Colonic mucosa (tissue), 4 donors: ENCODE measurements at regions not wholly inside any gene's neighbourhood (a gene's known extent, or its start where the extent isn't known, plus 50 kb on each side); places are given as distances from the start of the nearest gene placed in this dataset.

ENCODE experiments used
- DNase-seq: peaks from one replicate; pipeline ENCODE4 v3.0.0-alpha.2; 2020
- H3K27ac ChIP-seq: fragments of 200-600 bp; one replicate; pipeline ENCODE4 v1.8.0; 2021
- H3K27me3 ChIP-seq: fragments of 200-600 bp; one replicate; pipeline ENCODE4 v1.8.0; 2021
- H3K36me3 ChIP-seq: fragments of 200-600 bp; one replicate; pipeline ENCODE4 v1.8.0; 2021
- H3K4me1 ChIP-seq: fragments of 200-600 bp; one replicate; pipeline ENCODE4 v1.8.0; 2021; ENCODE audit warnings: mild to moderate bottlenecking
- H3K4me3 ChIP-seq: fragments of 200-600 bp; one replicate; pipeline ENCODE4 v1.8.0; 2021
- H3K9ac ChIP-seq, 2 donors: one replicate each; pipeline ENCODE4 v1.7.0; 2013; ENCODE audit warnings: control low read depth in 2 of 2, low read depth in 2 of 2, low read length in 2 of 2
- H3K9me3 ChIP-seq: fragments of 200-600 bp; one replicate; pipeline ENCODE4 v1.8.0; 2021
- CTCF ChIP-seq: fragments of 200-600 bp; IDR thresholded peaks from one replicate; pipeline ENCODE4 v1.8.0; 2022; ENCODE audit warnings: antibody characterized with exemption, mild to moderate bottlenecking
- intact Hi-C: fragments of 100-400 bp; cut with DNase I; formaldehyde crosslinking; loops from one replicate; pipeline ENCODE4 v1.14.1; 2022
- donor health status: healthy.
- donor health status: DM: no; HTN: no; CAD: no.
- donor health status: DM: no; HTN: no; CAD: no.

GRCh38 chr11:24383137-24383536, 113.7 kb upstream of the LUZP2 start:
- no peak overlapping the region for H3K27ac ChIP-seq
- no peaks in the 10 kb centered on the region for H3K9me3 ChIP-seq
- no peak for TF ChIP-seq CTCF
- no peaks in the 10 kb centered on the region for H3K4me1 ChIP-seq
- no peak overlapping the region for H3K9ac ChIP-seq
- H3K4me3 ChIP-seq, result no peak overlapping the region
- H3K27me3 ChIP-seq, result no peaks in the 10 kb centered on the region
- no peaks in the 10 kb centered on the region for H3K36me3 ChIP-seq
- DNase-seq, result no peak
- intact Hi-C loops, result loop anchor here (10.0 kb wide), 1 partner anchor 1268 kb away; no protein-coding TSS in a partner anchor

DNA sequence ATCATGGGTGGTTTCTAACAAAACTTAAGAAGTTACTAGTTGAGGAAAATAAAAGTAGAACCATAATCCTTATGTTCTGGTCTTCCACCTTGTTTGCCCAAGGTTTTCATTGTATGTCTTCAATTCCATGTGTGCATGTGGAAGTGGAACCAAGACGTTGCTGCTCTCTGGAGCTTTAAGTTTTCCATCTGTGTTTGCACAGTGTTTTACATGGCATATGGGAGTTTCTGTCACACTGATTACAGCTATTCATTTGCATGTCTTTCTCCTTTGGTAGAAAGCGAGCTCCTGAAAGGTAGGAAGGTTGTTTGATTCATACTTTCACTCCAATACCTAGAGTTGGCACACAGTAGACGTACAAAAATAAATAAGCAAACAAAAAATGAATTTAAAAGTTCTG, 112.6 kb upstream of the LUZP2 start:
- no peak overlapping the region for H3K4me3 ChIP-seq
- H3K9me3 ChIP-seq, result no peaks in the 10 kb centered on the region
- no peak overlapping the region for H3K9ac ChIP-seq
- no peak overlapping the region for H3K27ac ChIP-seq
- intact Hi-C loops, result loop anchor here (10.0 kb wide), 1 partner anchor 1269 kb away; no protein-coding TSS in a partner anchor
- DNase-seq, result no peak
- no peak for TF ChIP-seq CTCF
- no peaks in the 10 kb centered on the region for H3K4me1 ChIP-seq
- no peaks in the 10 kb centered on the region for H3K36me3 ChIP-seq
- no peaks in the 10 kb centered on the region for H3K27me3 ChIP-seq

DNA sequence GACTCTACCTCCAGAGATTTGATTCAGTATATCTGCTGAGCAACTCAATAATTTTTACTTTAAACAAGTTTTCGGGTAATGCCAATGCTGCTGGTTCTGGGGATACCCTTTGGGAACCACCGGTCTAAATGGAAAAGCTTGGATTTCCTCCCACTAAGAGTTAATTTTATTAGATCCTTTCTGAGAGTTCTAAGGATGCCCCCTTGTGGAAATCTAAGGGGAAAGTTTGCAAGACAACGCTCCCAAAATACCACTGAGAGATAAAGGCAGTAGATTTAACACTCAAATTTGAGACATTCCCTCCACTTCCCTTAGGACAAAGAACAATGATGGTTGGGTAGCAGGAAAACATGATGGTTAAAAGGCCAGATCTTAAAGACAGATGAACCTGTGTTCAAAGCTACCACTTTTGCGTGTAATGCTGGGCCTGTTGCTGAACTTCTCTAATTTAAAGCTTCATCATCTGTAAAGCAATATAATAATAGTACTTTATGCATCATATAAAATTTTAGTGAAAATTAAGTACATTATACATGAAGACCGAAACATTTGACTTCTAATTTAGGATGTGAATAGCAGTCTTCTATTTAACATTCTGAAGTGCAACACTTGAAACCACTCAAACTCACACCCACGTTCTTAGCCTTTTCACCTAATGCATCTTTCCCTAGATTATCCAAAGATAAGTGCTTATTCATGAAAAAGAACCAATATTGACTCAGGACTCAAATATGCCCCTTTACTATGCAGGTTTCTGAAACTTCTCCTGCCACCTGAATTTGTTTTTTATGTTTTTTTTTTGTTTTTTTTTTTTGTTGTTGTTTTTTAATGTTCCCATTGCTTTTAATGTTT, 110.1 kb upstream of the LUZP2 start:
- Histone ChIP-seq H3K27ac (no peak overlapping the region), H3K4me1 (no peaks in the 10 kb centered on the region), H3K4me3 (no peak overlapping the region), H3K36me3 (no peaks in the 10 kb centered on the region), H3K27me3 (no peaks in the 10 kb centered on the region), H3K9ac (no peak overlapping the region), H3K9me3 (no peaks in the 10 kb centered on the region)
- peak; percentile 30 for TF ChIP-seq CTCF
- intact Hi-C loops, result loop anchor here (10.0 kb wide), 1 partner anchor 1272 kb away; no protein-coding TSS in a partner anchor
- no peak for DNase-seq

DNA sequence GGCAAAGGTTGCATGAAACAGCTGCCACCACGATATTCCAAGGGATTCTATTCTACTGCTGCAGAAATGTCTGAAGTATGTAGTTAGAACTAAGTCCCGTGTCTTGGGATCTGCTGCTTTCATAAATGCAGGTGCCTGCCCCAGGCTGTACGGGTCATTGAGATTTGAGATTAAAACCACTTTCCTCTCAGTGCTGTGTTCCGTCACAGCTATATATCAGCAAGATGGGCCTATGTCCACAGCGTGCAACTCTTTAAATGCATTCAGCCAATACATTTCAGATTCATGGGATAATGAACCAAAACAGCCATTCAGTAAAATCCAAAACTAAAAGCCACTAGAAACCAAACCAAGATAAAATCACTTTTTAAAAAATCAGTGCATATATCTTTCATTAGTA, 107.3 kb upstream of the LUZP2 start:
- no peaks in the 10 kb centered on the region for H3K27me3 ChIP-seq
- TF ChIP-seq CTCF, result no peak
- no peaks in the 10 kb centered on the region for H3K36me3 ChIP-seq
- no peaks in the 10 kb centered on the region for H3K9me3 ChIP-seq
- intact Hi-C loops, result loop anchor here (10.0 kb wide), 1 partner anchor 1275 kb away; no protein-coding TSS in a partner anchor
- no peak overlapping the region for H3K27ac ChIP-seq
- DNase-seq, result no peak
- no peak overlapping the region for H3K4me3 ChIP-seq
- H3K9ac ChIP-seq, result no peak overlapping the region
- no peaks in the 10 kb centered on the region for H3K4me1 ChIP-seq

GRCh38 chr11:24390016-24390415, 106.8 kb upstream of the LUZP2 start:
- Histone ChIP-seq H3K36me3 (no peaks in the 10 kb centered on the region), H3K27me3 (no peaks in the 10 kb centered on the region), H3K4me3 (no peak overlapping the region), H3K4me1 (no peaks in the 10 kb centered on the region), H3K9ac (no peak overlapping the region), H3K27ac (no peak overlapping the region), H3K9me3 (no peaks in the 10 kb centered on the region)
- intact Hi-C loops, result no loop called here
- no peak for TF ChIP-seq CTCF
- DNase-seq, result no peak
